Mucosa of descending colon (tissue), 3 donors: ENCODE measurements at regions not wholly inside any gene's neighbourhood (a gene's known extent, or its start where the extent isn't known, plus 50 kb on each side); places are given as distances from the start of the nearest gene placed in this dataset.

ENCODE experiments used
- ATAC-seq: fragments of 200-7000 bp; cut with Tn5 transposase; one replicate; pipeline ENCODE4 v1.9.1; 2020; ENCODE audit warnings: mild to moderate bottlenecking, moderate library complexity
- DNase-seq, 3 donors: peaks; one replicate each; pipeline ENCODE4 v3.0.0-alpha.2; 2020
- H3K36me3 ChIP-seq: fragments of 200-600 bp; one replicate; pipeline ENCODE4 v1.8.0; 2021; ENCODE audit warnings: low read depth, mild to moderate bottlenecking
- H3K4me1 ChIP-seq: fragments of 200-600 bp; one replicate; pipeline ENCODE4 v1.8.0; 2021; ENCODE audit warnings: low read depth, mild to moderate bottlenecking
- H3K4me3 ChIP-seq: fragments of 200-600 bp; one replicate; pipeline ENCODE4 v1.8.0; 2021; ENCODE audit warnings: mild to moderate bottlenecking
- H3K9me3 ChIP-seq: fragments of 200-600 bp; one replicate; pipeline ENCODE4 v1.8.0; 2021; ENCODE audit warnings: mild to moderate bottlenecking
- CTCF ChIP-seq: fragments of 200-600 bp; IDR thresholded peaks from one replicate; pipeline ENCODE4 v1.8.0; 2022; ENCODE audit warnings: antibody characterized with exemption, mild to moderate bottlenecking
- intact Hi-C, 2 donors: fragments of 100-400 bp; cut with DNase I in 1 of 2; cut with micrococcal nuclease in 1 of 2; formaldehyde crosslinking; loops; one replicate each; pipeline versions ENCODE4 v1.11.0 to v1.11.1; 2022; cut with DNase I, micrococcal nuclease
- donor health status: DM: no; HTN: no; CAD: no; lungs with moderate emphysema.
- donor health status: DM: no; HTN: no; CAD: no.
- donor health status: DM: no; HTN: yes; CAD: no.

GRCh38 chr5:164065266-164065665 lies 559.8 kb downstream of the MAT2B start:
- no peaks in the 10 kb centered on the region for H3K4me1 ChIP-seq
- H3K9me3 ChIP-seq = no peaks in the 10 kb centered on the region
- intact Hi-C loops = no loop called here
- no peak overlapping the region for H3K4me3 ChIP-seq
- no peaks in the 10 kb centered on the region for H3K36me3 ChIP-seq
- ATAC-seq (no peak), DNase-seq (no peak)
- no peak for TF ChIP-seq CTCF

- intact Hi-C loops = no loop called here
- ATAC-seq (no peak), DNase-seq (no peak)
- no peak for TF ChIP-seq CTCF
- H3K4me3 ChIP-seq = no peak overlapping the region
- no peaks in the 10 kb centered on the region for H3K9me3 ChIP-seq
- H3K4me1 ChIP-seq = no peaks in the 10 kb centered on the region
- H3K36me3 ChIP-seq = no peaks in the 10 kb centered on the region
Observed at GRCh38 chr5:164071671-164072070, 566.3 kb downstream of the MAT2B start.

GRCh38 chr5:164073081-164073480 lies 567.7 kb downstream of the MAT2B start:
- no peak overlapping the region for H3K4me3 ChIP-seq
- no peak for ATAC-seq
- no peaks in the 10 kb centered on the region for H3K36me3 ChIP-seq
- H3K4me1 ChIP-seq = no peaks in the 10 kb centered on the region
- intact Hi-C loops = no loop called here
- H3K9me3 ChIP-seq = no peaks in the 10 kb centered on the region
- TF ChIP-seq CTCF = no peak
- no peak for DNase-seq

- no peaks in the 10 kb centered on the region for H3K4me1 ChIP-seq
- H3K9me3 ChIP-seq = no peaks in the 10 kb centered on the region
- no peak overlapping the region for H3K4me3 ChIP-seq
- no peak for ATAC-seq
- DNase-seq = no peak
- TF ChIP-seq CTCF = no peak
- intact Hi-C loops = no loop called here
- no peaks in the 10 kb centered on the region for H3K36me3 ChIP-seq
Observed at GRCh38 chr5:164076556-164076955, 571.1 kb downstream of the MAT2B start.

- DNase-seq (no peak), ATAC-seq (no peak)
- Histone ChIP-seq H3K36me3 (no peaks in the 10 kb centered on the region), H3K9me3 (no peaks in the 10 kb centered on the region), H3K4me1 (no peaks in the 10 kb centered on the region), H3K4me3 (no peak overlapping the region)
- TF ChIP-seq CTCF = no peak
- intact Hi-C loops = no loop called here
Observed at GRCh38 chr5:164090358-164090757, 584.9 kb downstream of the MAT2B start.

GRCh38 chr5:164091836-164092235 lies 586.4 kb downstream of the MAT2B start:
- H3K9me3 ChIP-seq = no peaks in the 10 kb centered on the region
- no peaks in the 10 kb centered on the region for H3K36me3 ChIP-seq
- no peak for TF ChIP-seq CTCF
- no peak for DNase-seq
- intact Hi-C loops = no loop called here
- no peak overlapping the region for H3K4me3 ChIP-seq
- H3K4me1 ChIP-seq = no peaks in the 10 kb centered on the region
- ATAC-seq = no peak
